ENCODE measurements at regions not wholly inside any gene's neighbourhood (a gene's known extent, or its start where the extent isn't known, plus 50 kb on each side); places are given as distances from the start of the nearest gene placed in this dataset.
A peak's percentile ranks its signal among the peaks of the same experiment; 100 is the strongest.
"Not testable (repeated sequence)": the region's sequence is repeated elsewhere in the genome, so short reads cannot be mapped to it uniquely, and the experiment has no call there.

- H3K9ac ChIP-seq (ENCODE audit: extremely low read depth, low read length, poor library complexity, severe bottlenecking): no peak overlapping the region
- 93 to 98% methylated on average over 9 to 21 of the region's 21 CpGs for WGBS, 2 experiments (ENCODE audit: insufficient coverage in 1 of 2, insufficient read length in 1 of 2)
- no peaks in the 10 kb centered on the region for H3K27me3 ChIP-seq (ENCODE audit: control insufficient read depth, insufficient read depth, low read length, poor library complexity, severe bottlenecking)
- H3K27ac ChIP-seq (ENCODE audit: low read depth, low read length): no peak overlapping the region
- DNase-seq: no peak
- Mint-ChIP-seq H3K27ac (no peak overlapping the region), H3K27me3 (ENCODE audit: insufficient read depth) (peaks cover 15% of the 10 kb centered on the region), H3K4me3 (no peak overlapping the region), H3K9me3 (peaks cover 68% of the 10 kb centered on the region), H3K4me1 (no peaks in the 10 kb centered on the region), H3K36me3 (ENCODE audit: low read depth) (no peaks in the 10 kb centered on the region)
- peaks cover 7% of the 10 kb centered on the region for H3K4me1 ChIP-seq (ENCODE audit: control insufficient read depth, insufficient read depth, low read length)
- TF ChIP-seq, protein P1, sequence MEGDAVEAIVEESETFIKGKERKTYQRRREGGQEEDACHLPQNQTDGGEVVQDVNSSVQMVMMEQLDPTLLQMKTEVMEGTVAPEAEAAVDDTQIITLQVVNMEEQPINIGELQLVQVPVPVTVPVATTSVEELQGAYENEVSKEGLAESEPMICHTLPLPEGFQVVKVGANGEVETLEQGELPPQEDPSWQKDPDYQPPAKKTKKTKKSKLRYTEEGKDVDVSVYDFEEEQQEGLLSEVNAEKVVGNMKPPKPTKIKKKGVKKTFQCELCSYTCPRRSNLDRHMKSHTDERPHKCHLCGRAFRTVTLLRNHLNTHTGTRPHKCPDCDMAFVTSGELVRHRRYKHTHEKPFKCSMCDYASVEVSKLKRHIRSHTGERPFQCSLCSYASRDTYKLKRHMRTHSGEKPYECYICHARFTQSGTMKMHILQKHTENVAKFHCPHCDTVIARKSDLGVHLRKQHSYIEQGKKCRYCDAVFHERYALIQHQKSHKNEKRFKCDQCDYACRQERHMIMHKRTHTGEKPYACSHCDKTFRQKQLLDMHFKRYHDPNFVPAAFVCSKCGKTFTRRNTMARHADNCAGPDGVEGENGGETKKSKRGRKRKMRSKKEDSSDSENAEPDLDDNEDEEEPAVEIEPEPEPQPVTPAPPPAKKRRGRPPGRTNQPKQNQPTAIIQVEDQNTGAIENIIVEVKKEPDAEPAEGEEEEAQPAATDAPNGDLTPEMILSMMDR (conservative IDR thresholded peaks at IDR 0.05): no peak
- H3K36me3 ChIP-seq (ENCODE audit: control insufficient read depth, insufficient read depth, low read length): no peaks in the 10 kb centered on the region
- H3K9me3 ChIP-seq (ENCODE audit: control insufficient read depth, low read length): no peaks in the 10 kb centered on the region
- no peak overlapping the region for H3K4me3 ChIP-seq (ENCODE audit: low read length)
Measured at GRCh38 chr1:143717434-143717833, 254.4 kb downstream of the FAM72C start.

- H3K9ac ChIP-seq (ENCODE audit: extremely low read depth, low read length, poor library complexity, severe bottlenecking); H3K27ac Mint-ChIP-seq; H3K36me3 Mint-ChIP-seq (ENCODE audit: low read depth); H3K27me3 ChIP-seq (ENCODE audit: control insufficient read depth, insufficient read depth, low read length, poor library complexity, severe bottlenecking); H3K36me3 ChIP-seq (ENCODE audit: control insufficient read depth, insufficient read depth, low read length); DNase-seq; H3K9me3 ChIP-seq (ENCODE audit: control insufficient read depth, low read length); H3K4me1 Mint-ChIP-seq; H3K4me3 Mint-ChIP-seq; H3K4me1 ChIP-seq (ENCODE audit: control insufficient read depth, insufficient read depth, low read length); H3K4me3 ChIP-seq (ENCODE audit: low read length); H3K27ac ChIP-seq (ENCODE audit: low read depth, low read length); H3K27me3 Mint-ChIP-seq (ENCODE audit: insufficient read depth): not testable (repeated sequence)
- H3K9me3 Mint-ChIP-seq: peaks cover 59% of the 10 kb centered on the region
- 80 to 86% methylated on average over 3 to 4 of the region's 4 CpGs for WGBS, 2 experiments (ENCODE audit: insufficient coverage in 1 of 2, insufficient read length in 1 of 2)
Measured at GRCh38 chr1:143714913-143715312, 256.9 kb downstream of the FAM72C start.

DNA sequence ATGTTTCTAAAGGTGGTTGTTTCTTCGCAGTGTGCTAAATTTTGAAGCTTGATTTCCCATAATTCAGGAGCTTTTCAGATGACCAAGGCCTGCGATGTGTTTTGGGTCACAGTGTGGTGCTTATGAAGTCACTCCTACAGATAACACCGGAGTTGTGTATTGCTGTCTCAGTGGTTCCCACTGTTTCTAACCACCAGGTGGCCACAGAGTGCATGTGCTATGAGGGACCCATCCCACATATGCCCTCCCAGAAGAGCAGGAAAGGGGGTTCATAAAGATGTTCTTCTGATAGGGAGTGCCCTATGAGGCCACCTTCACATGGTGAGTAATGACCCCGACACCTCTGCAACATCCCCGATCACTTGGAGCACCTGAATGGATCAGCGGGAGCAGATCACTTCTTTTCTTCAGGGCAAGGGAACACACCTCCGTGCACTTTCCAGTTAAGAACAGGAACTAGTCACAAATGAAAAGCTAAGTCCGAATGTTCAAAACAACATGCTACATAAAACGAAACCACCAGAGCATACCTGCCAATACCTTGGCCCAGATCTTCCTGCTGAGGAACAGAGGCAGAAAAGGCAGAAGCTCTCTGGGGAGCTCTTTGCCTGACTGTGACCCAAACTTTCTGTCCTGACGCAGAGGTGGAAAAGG lies 262.1 kb downstream of the FAM72C start:
- TF ChIP-seq, protein P1 (conservative IDR thresholded peaks at IDR 0.05): peak; percentile 69
- H3K27ac ChIP-seq (ENCODE audit: low read depth, low read length); DNase-seq: not testable (repeated sequence)

DNA sequence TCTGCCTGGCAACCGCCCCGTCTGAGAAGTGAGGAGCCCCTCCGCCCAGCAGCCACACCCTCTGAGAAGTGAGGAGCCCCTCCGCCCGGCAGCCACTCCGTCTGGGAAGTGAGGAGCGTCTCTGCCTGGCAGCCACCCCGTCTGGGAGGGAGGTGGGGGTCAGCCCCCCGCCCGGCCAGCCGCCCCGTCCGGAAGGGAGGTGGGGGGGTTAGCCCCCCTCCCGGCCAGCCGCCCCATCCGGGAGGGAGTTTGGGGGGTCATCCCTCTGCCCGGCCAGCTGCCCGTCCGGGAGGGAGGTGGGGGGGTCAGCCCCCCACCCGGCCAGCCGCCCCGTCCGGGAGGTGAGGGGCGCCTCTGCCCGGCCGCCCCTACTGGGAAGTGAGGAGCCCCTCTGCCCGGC lies 269.0 kb downstream of the FAM72C start:
- not testable (repeated sequence) for H3K27ac Mint-ChIP-seq; H3K36me3 ChIP-seq (ENCODE audit: control insufficient read depth, insufficient read depth, low read length); H3K4me1 Mint-ChIP-seq; H3K27ac ChIP-seq (ENCODE audit: low read depth, low read length); H3K9ac ChIP-seq (ENCODE audit: extremely low read depth, low read length, poor library complexity, severe bottlenecking); H3K9me3 ChIP-seq (ENCODE audit: control insufficient read depth, low read length); DNase-seq; H3K4me3 Mint-ChIP-seq; H3K36me3 Mint-ChIP-seq (ENCODE audit: low read depth); H3K4me1 ChIP-seq (ENCODE audit: control insufficient read depth, insufficient read depth, low read length); H3K4me3 ChIP-seq (ENCODE audit: low read length)
- Mint-ChIP-seq H3K27me3 (ENCODE audit: insufficient read depth) (peaks cover 33% of the 10 kb centered on the region), H3K9me3 (peaks cover 70% of the 10 kb centered on the region)
- H3K27me3 ChIP-seq (ENCODE audit: control insufficient read depth, insufficient read depth, low read length, poor library complexity, severe bottlenecking): peaks cover 34% of the 10 kb centered on the region
- 96% methylated on average over 7 of the region's 27 CpGs; no CpG with 5 or more reads in 1 of the 2 experiments for WGBS, 2 experiments (ENCODE audit: insufficient coverage in 1 of 2, insufficient read length in 1 of 2)

More for the DNA sequence above, 262.1 kb downstream of the FAM72C start:
- not testable (repeated sequence) for H3K36me3 ChIP-seq (ENCODE audit: control insufficient read depth, insufficient read depth, low read length); H3K4me3 ChIP-seq (ENCODE audit: low read length); H3K27ac Mint-ChIP-seq; H3K4me1 ChIP-seq (ENCODE audit: control insufficient read depth, insufficient read depth, low read length); H3K27me3 ChIP-seq (ENCODE audit: control insufficient read depth, insufficient read depth, low read length, poor library complexity, severe bottlenecking); H3K9ac ChIP-seq (ENCODE audit: extremely low read depth, low read length, poor library complexity, severe bottlenecking); H3K36me3 Mint-ChIP-seq (ENCODE audit: low read depth); H3K27me3 Mint-ChIP-seq (ENCODE audit: insufficient read depth); H3K4me3 Mint-ChIP-seq; H3K9me3 ChIP-seq (ENCODE audit: control insufficient read depth, low read length); H3K4me1 Mint-ChIP-seq
- H3K9me3 Mint-ChIP-seq: peaks cover 63% of the 10 kb centered on the region
- WGBS, 2 experiments (ENCODE audit: insufficient coverage in 1 of 2, insufficient read length in 1 of 2): 76 to 88% methylated on average over 5 to 8 of the region's 10 CpGs
